ENCODE measurements at regions not wholly inside any gene's neighbourhood (a gene's known extent, or its start where the extent isn't known, plus 50 kb on each side); places are given as distances from the start of the nearest gene placed in this dataset.
"Not testable (repeated sequence)": the region's sequence is repeated elsewhere in the genome, so short reads cannot be mapped to it uniquely, and the experiment has no call there.

- Histone ChIP-seq H3K27me3 (ENCODE audit: low read depth) (no peaks in the 10 kb centered on the region), H3K4me1 (no peaks in the 10 kb centered on the region), H3K36me3 (no peaks in the 10 kb centered on the region), H3K9me3 (replicated peaks) (peaks cover 6% of the 10 kb centered on the region), H3K27ac (replicated peaks) (no peak overlapping the region), H3K4me3 (no peak overlapping the region)
- no peak for DNase-seq
- no peak for TF ChIP-seq CTCF (IDR thresholded peaks at IDR 0.05; ENCODE audit: borderline replicate concordance)
- intact Hi-C loops (cut with micrococcal nuclease): no loop called here
Observed at GRCh38 chr9:95710446-95710845, 165.0 kb upstream of the ERCC6L2 start.

DNA sequence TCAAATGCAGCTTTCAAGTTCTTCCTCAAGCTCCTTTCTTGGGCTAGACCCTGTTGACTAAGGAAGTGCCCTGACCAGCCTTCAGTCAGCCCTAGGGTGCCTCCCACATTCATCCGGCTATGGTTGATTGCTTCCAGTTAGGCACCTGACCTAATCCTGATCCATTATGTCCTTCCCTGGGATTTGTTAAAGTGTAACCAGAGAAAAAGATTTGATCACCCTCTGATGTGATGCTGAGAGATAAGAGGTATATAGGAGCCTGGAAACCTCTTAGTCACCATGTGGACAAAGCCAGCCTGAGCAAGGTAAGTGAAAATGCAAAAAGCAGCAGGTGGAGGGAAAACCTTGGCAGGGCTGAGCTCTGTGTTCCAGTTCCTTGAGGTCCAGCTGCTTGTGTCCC is 178.8 kb upstream of the ERCC6L2 start:
- intact Hi-C loops (cut with micrococcal nuclease): no loop called here
- Histone ChIP-seq H3K27ac (replicated peaks) (no peak overlapping the region), H3K4me3 (no peak overlapping the region), H3K27me3 (ENCODE audit: low read depth) (peaks cover 10% of the 10 kb centered on the region), H3K9me3 (replicated peaks) (no peaks in the 10 kb centered on the region), H3K36me3 (no peaks in the 10 kb centered on the region), H3K4me1 (no peaks in the 10 kb centered on the region)
- no peak for TF ChIP-seq CTCF (IDR thresholded peaks at IDR 0.05; ENCODE audit: borderline replicate concordance)
- DNase-seq: no peak

GRCh38 chr9:95691435-95691834 is 174.7 kb upstream of the PTCH1 start:
- intact Hi-C loops (cut with micrococcal nuclease): no loop called here
- Histone ChIP-seq H3K27me3 (ENCODE audit: low read depth) (peaks cover 3% of the 10 kb centered on the region), H3K4me1 (peaks cover 3% of the 10 kb centered on the region), H3K9me3 (replicated peaks) (no peaks in the 10 kb centered on the region), H3K36me3 (no peaks in the 10 kb centered on the region), H3K27ac (replicated peaks) (no peak overlapping the region), H3K4me3 (no peak overlapping the region)
- no peak for DNase-seq
- TF ChIP-seq CTCF (IDR thresholded peaks at IDR 0.05; ENCODE audit: borderline replicate concordance): no peak

- Histone ChIP-seq H3K4me1 (peaks cover 3% of the 10 kb centered on the region), H3K27me3 (ENCODE audit: low read depth) (peaks cover 3% of the 10 kb centered on the region), H3K4me3 (no peak overlapping the region), H3K27ac (replicated peaks) (no peak overlapping the region), H3K9me3 (replicated peaks) (no peaks in the 10 kb centered on the region), H3K36me3 (no peaks in the 10 kb centered on the region)
- intact Hi-C loops (cut with micrococcal nuclease): no loop called here
- TF ChIP-seq CTCF (IDR thresholded peaks at IDR 0.05; ENCODE audit: borderline replicate concordance): no peak
- no peak for DNase-seq
Observed at GRCh38 chr9:95689669-95690068, 172.9 kb upstream of the PTCH1 start.

DNA sequence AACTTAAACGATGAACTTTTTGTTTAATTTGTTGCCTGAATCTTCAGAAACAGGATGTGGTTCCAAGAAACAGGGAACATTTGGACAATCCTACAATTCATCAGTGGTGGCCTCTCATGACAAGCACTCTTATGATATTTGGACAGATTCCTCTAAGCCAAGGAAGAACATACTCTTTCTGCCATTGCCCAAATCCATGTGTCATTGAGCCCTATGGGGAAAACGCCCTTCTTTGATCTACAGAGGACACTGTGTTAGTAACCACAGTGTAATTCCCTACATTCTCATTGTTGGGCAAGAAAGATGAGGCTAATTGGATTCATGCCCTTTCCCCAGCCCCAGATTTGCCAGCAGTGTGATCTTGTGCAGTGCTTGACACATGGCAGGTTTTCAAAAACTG is 167.7 kb upstream of the PTCH1 start:
- H3K27me3 ChIP-seq (ENCODE audit: low read depth): peaks cover 3% of the 10 kb centered on the region
- no peak for TF ChIP-seq CTCF (IDR thresholded peaks at IDR 0.05; ENCODE audit: borderline replicate concordance)
- intact Hi-C loops (cut with micrococcal nuclease): no loop called here

GRCh38 chr9:95680306-95680705 is 163.5 kb upstream of the PTCH1 start:
- intact Hi-C loops (cut with micrococcal nuclease); H3K36me3 ChIP-seq; DNase-seq; H3K27me3 ChIP-seq (ENCODE audit: low read depth); H3K4me1 ChIP-seq; H3K4me3 ChIP-seq; H3K27ac ChIP-seq (replicated peaks); H3K9me3 ChIP-seq (replicated peaks): not testable (repeated sequence)

More for the DNA sequence above, 167.7 kb upstream of the PTCH1 start:
- H3K27ac ChIP-seq (replicated peaks): no peak overlapping the region
- no peak for DNase-seq
- H3K9me3 ChIP-seq (replicated peaks): no peaks in the 10 kb centered on the region
- peaks cover 1% of the 10 kb centered on the region for H3K4me1 ChIP-seq
- no peaks in the 10 kb centered on the region for H3K36me3 ChIP-seq
- H3K4me3 ChIP-seq: no peak overlapping the region

Data from left ventricle myocardium inferior (tissue), 1 donor.